Right cardiac atrium (tissue), 5 donors: ENCODE measurements at regions not wholly inside any gene's neighbourhood (a gene's known extent, or its start where the extent isn't known, plus 50 kb on each side); places are given as distances from the start of the nearest gene placed in this dataset.
"Not testable (repeated sequence)": the region's sequence is repeated elsewhere in the genome, so short reads cannot be mapped to it uniquely, and the experiment has no call there.

ENCODE experiments used
- ATAC-seq, 2 donors: fragments of 200-7000 bp; cut with Tn5 transposase; one replicate each; pipeline versions ENCODE4 v1.8.0 to v1.9.1; 2020; ENCODE audit warnings: moderate library complexity in 2 of 2, mild to moderate bottlenecking in 1 of 2
- DNase-seq, 3 donors: peaks; one replicate each; pipeline ENCODE4 v3.0.0-alpha.2; 2020
- H3K27ac ChIP-seq: one replicate; pipeline ENCODE4 v1.5.1; 2013; ENCODE audit warnings: mild to moderate bottlenecking, low read length, control low read depth, moderate library complexity
- H3K27me3 ChIP-seq: one replicate; pipeline ENCODE4 v1.6.1; 2013; ENCODE audit not compliant: control insufficient read depth, insufficient read depth
- H3K4me1 ChIP-seq: one replicate; pipeline ENCODE4 v1.6.1; 2013; ENCODE audit warnings: low read length; ENCODE audit not compliant: control insufficient read depth, insufficient read depth
- H3K4me3 ChIP-seq: one replicate; pipeline ENCODE4 v1.5.1; 2013; ENCODE audit warnings: low read length, control low read depth
- H3K9me3 ChIP-seq: one replicate; pipeline ENCODE4 v1.6.1; 2013; ENCODE audit warnings: low read length; ENCODE audit not compliant: control insufficient read depth
- WGBS: extraction: QIAGEN DNeasy Blood & Tissue Kit; methylation state at CpG from one replicate; pipeline ENCODE4 v1.1.7; 2013; 5-methylcytosine and 5-hydroxymethylcytosine counted together
- intact Hi-C, 4 donors: fragments of 100-400 bp; cut with DNase I; formaldehyde crosslinking; loops; one replicate each; pipeline versions ENCODE4 v1.11.0 to v1.14.0; 2022 to 2023
- donor health status: healthy with polysubstance abuse.
- donor health status: DM: no; HTN: yes; CAD: no.
- donor health status: DM: no; HTN: no; CAD: no.
- donor health status: DM: no; HTN: yes; CAD: no; lungs with severe emphysema.
- donor health status: DM: yes; HTN: yes; CAD: no.

- no peak for DNase-seq
- H3K4me1 ChIP-seq = no peaks in the 10 kb centered on the region
- intact Hi-C loops = no loop called here
- no peak overlapping the region for H3K27ac ChIP-seq
- H3K4me3 ChIP-seq = no peak overlapping the region
- H3K27me3 ChIP-seq = no peaks in the 10 kb centered on the region
- 90% methylated on average over 8 of the region's 8 CpGs for WGBS
- no peak for ATAC-seq
- H3K9me3 ChIP-seq = no peaks in the 10 kb centered on the region
Measured at GRCh38 chr6:140494321-140495108, 1120.1 kb upstream of the CITED2 start.

- H3K4me3 ChIP-seq, DNase-seq, intact Hi-C loops, H3K4me1 ChIP-seq, H3K27ac ChIP-seq, H3K9me3 ChIP-seq, ATAC-seq, H3K27me3 ChIP-seq: not testable (repeated sequence)
- WGBS = 95% methylated on average over 4 of the region's 4 CpGs
Measured at GRCh38 chr6:140493470-140493869, 1119.0 kb upstream of the CITED2 start.

GRCh38 chr6:140490081-140490480 lies 1115.6 kb upstream of the CITED2 start:
- ATAC-seq (no peak), DNase-seq (no peak)
- Histone ChIP-seq H3K27me3 (no peaks in the 10 kb centered on the region), H3K9me3 (peaks cover 4% of the 10 kb centered on the region), H3K27ac (no peak overlapping the region), H3K4me1 (no peaks in the 10 kb centered on the region), H3K4me3 (no peak overlapping the region)
- intact Hi-C loops = no loop called here
- WGBS = 94% methylated on average over 2 of the region's 2 CpGs

- ATAC-seq (no peak), DNase-seq (no peak)
- intact Hi-C loops = no loop called here
- Histone ChIP-seq H3K27ac (no peak overlapping the region), H3K27me3 (no peaks in the 10 kb centered on the region), H3K4me3 (no peak overlapping the region), H3K9me3 (peaks cover 4% of the 10 kb centered on the region), H3K4me1 (no peaks in the 10 kb centered on the region)
- 93% methylated on average over 2 of the region's 2 CpGs for WGBS
Measured at GRCh38 chr6:140487586-140487985, 1113.1 kb upstream of the CITED2 start.

GRCh38 chr6:140486450-140487361 lies 1112.3 kb upstream of the CITED2 start:
- DNase-seq (no peak), ATAC-seq (no peak)
- H3K4me1 ChIP-seq = no peaks in the 10 kb centered on the region
- no peaks in the 10 kb centered on the region for H3K27me3 ChIP-seq
- no peak overlapping the region for H3K27ac ChIP-seq
- WGBS = 74% methylated on average over 3 of the region's 3 CpGs
- intact Hi-C loops = no loop called here
- no peak overlapping the region for H3K4me3 ChIP-seq
- H3K9me3 ChIP-seq = peaks cover 4% of the 10 kb centered on the region

GRCh38 chr6:140485740-140486449 lies 1111.4 kb upstream of the CITED2 start:
- Histone ChIP-seq H3K4me1 (no peaks in the 10 kb centered on the region), H3K9me3 (peaks cover 4% of the 10 kb centered on the region), H3K27me3 (no peaks in the 10 kb centered on the region), H3K27ac (no peak overlapping the region), H3K4me3 (no peak overlapping the region)
- intact Hi-C loops = no loop called here
- ATAC-seq (peak in 1 of 2 donors; percentile 51), DNase-seq (peak in 2 of 3 donors; percentile 25 to 39)
- WGBS = 59% methylated on average over 6 of the region's 6 CpGs

- Histone ChIP-seq H3K27me3 (no peaks in the 10 kb centered on the region), H3K4me3 (no peak overlapping the region), H3K27ac (no peak overlapping the region), H3K4me1 (no peaks in the 10 kb centered on the region), H3K9me3 (no peaks in the 10 kb centered on the region)
- peak in 2 of 3 donors; percentile 35 to 51 for DNase-seq
- intact Hi-C loops = no loop called here
- peak; percentile 61 to 71 for ATAC-seq
- 26% methylated on average over 2 of the region's 2 CpGs for WGBS
Measured at GRCh38 chr6:140480852-140481251, 1106.4 kb upstream of the CITED2 start.

- Histone ChIP-seq H3K9me3 (no peaks in the 10 kb centered on the region), H3K4me1 (no peaks in the 10 kb centered on the region), H3K27me3 (no peaks in the 10 kb centered on the region), H3K27ac (no peak overlapping the region), H3K4me3 (no peak overlapping the region)
- no peak for ATAC-seq
- intact Hi-C loops = no loop called here
- no peak for DNase-seq
- 93% methylated on average over 3 of the region's 3 CpGs for WGBS
Measured at GRCh38 chr6:140478631-140479030, 1104.2 kb upstream of the CITED2 start.

GRCh38 chr6:140475086-140475485 lies 1100.6 kb upstream of the CITED2 start:
- 73% methylated on average over 2 of the region's 2 CpGs for WGBS
- DNase-seq = no peak
- intact Hi-C loops = no loop called here

GRCh38 chr6:140464720-140465119 lies 1090.3 kb upstream of the CITED2 start:
- Histone ChIP-seq H3K27me3 (no peaks in the 10 kb centered on the region), H3K27ac (no peak overlapping the region), H3K4me1 (no peaks in the 10 kb centered on the region), H3K4me3 (no peak overlapping the region), H3K9me3 (no peaks in the 10 kb centered on the region)
- intact Hi-C loops = no loop called here
- ATAC-seq (no peak), DNase-seq (no peak)
- 96% methylated on average over 3 of the region's 3 CpGs for WGBS

More at GRCh38 chr6:140475086-140475485, 1100.6 kb upstream of the CITED2 start:
- Histone ChIP-seq H3K4me3 (no peak overlapping the region), H3K27ac (no peak overlapping the region), H3K27me3 (no peaks in the 10 kb centered on the region), H3K9me3 (no peaks in the 10 kb centered on the region), H3K4me1 (no peaks in the 10 kb centered on the region)
- ATAC-seq = no peak

- H3K27ac ChIP-seq = no peak overlapping the region
- intact Hi-C loops = no loop called here
- H3K4me1 ChIP-seq = no peaks in the 10 kb centered on the region
- ATAC-seq (no peak), DNase-seq (no peak)
- no peaks in the 10 kb centered on the region for H3K27me3 ChIP-seq
- 80% methylated on average over 2 of the region's 2 CpGs for WGBS
- H3K4me3 ChIP-seq = no peak overlapping the region
- H3K9me3 ChIP-seq = no peaks in the 10 kb centered on the region
Measured at GRCh38 chr6:140463312-140463710, 1088.9 kb upstream of the CITED2 start.
